Stimulated activated CD8-positive, alpha-beta memory T cell treated with anti-CD3 and anti-CD28 coated beads, Interleukin-7, amount 100 ng/mL, for 4 hours (primary cell): ENCODE measurements at regions not wholly inside any gene's neighbourhood (a gene's known extent, or its start where the extent isn't known, plus 50 kb on each side); places are given as distances from the start of the nearest gene placed in this dataset.
"Not testable (repeated sequence)": the region's sequence is repeated elsewhere in the genome, so short reads cannot be mapped to it uniquely, and the experiment has no call there.

Source experiments
- DNase-seq, 2 donors: peaks; one replicate each; pipeline ENCODE4 v3.0.0-alpha.2; 2020; ENCODE audit warnings: low read depth in 2 of 2

GRCh38 chr6:144920391-144920961 lies 635.3 kb downstream of the UTRN start:
- DNase-seq = no peak

- no peak for DNase-seq
Observed at GRCh38 chr6:144921206-144921975, 636.3 kb downstream of the UTRN start.

- no peak for DNase-seq
Observed at GRCh38 chr6:144922120-144922722, 637.1 kb downstream of the UTRN start.

- not testable (repeated sequence) for DNase-seq
Observed at GRCh38 chr6:144922771-144923490, 637.8 kb downstream of the UTRN start.

- DNase-seq = not testable (repeated sequence)
Observed at GRCh38 chr6:144923491-144923787, 638.3 kb downstream of the UTRN start.

GRCh38 chr6:144928847-144929246 lies 643.7 kb downstream of the UTRN start:
- no peak for DNase-seq

- no peak for DNase-seq
Observed at GRCh38 chr6:144929262-144929661, 644.1 kb downstream of the UTRN start.

GRCh38 chr6:144931172-144932035 lies 646.3 kb downstream of the UTRN start:
- DNase-seq = no peak

GRCh38 chr6:144932621-144933020 lies 647.5 kb downstream of the UTRN start:
- no peak for DNase-seq

- DNase-seq = no peak
Observed at GRCh38 chr6:144935181-144935580, 650.0 kb downstream of the UTRN start.

GRCh38 chr6:144935661-144936060 lies 650.5 kb downstream of the UTRN start:
- DNase-seq = no peak

- no peak for DNase-seq
Observed at GRCh38 chr6:144936764-144937163, 651.6 kb downstream of the UTRN start.

GRCh38 chr6:144939921-144940320 lies 654.8 kb downstream of the UTRN start:
- DNase-seq = no peak

GRCh38 chr6:144944106-144944505 lies 659.0 kb downstream of the UTRN start:
- no peak for DNase-seq

GRCh38 chr6:144947398-144947976 lies 662.4 kb downstream of the UTRN start:
- DNase-seq = no peak

GRCh38 chr6:144951730-144952437 lies 666.7 kb downstream of the UTRN start:
- no peak for DNase-seq

- no peak for DNase-seq
Observed at GRCh38 chr6:144952456-144953240, 667.5 kb downstream of the UTRN start.

- DNase-seq = no peak
Observed at GRCh38 chr6:144953552-144954240, 668.6 kb downstream of the UTRN start.

GRCh38 chr6:144954241-144954556 lies 669.1 kb downstream of the UTRN start:
- no peak for DNase-seq
